ENCODE measurements at regions not wholly inside any gene's neighbourhood (a gene's known extent, or its start where the extent isn't known, plus 50 kb on each side); places are given as distances from the start of the nearest gene placed in this dataset.
A peak's percentile ranks its signal among the peaks of the same experiment; 100 is the strongest.
"Not testable (repeated sequence)": the region's sequence is repeated elsewhere in the genome, so short reads cannot be mapped to it uniquely, and the experiment has no call there.

- DNase-seq, result no peak
These were observed 768.9 kb upstream of the LRRTM1 start for GRCh38 chr2:81073412-81073811.

GRCh38 chr2:81068144-81068543 lies 763.6 kb upstream of the LRRTM1 start:
- DNase-seq, result no peak

- peak; percentile 64 for DNase-seq
These were observed 756.5 kb upstream of the LRRTM1 start for GRCh38 chr2:81061016-81061415.

- no peak for DNase-seq
These were observed 746.1 kb upstream of the LRRTM1 start for GRCh38 chr2:81050580-81051095.

- DNase-seq, result no peak
These were observed 739.1 kb upstream of the LRRTM1 start for GRCh38 chr2:81043681-81044080.

GRCh38 chr2:81007104-81007503 lies 702.6 kb upstream of the LRRTM1 start:
- DNase-seq, result no peak

- no peak for DNase-seq
These were observed 698.4 kb upstream of the LRRTM1 start for GRCh38 chr2:81002906-81003305.

GRCh38 chr2:80987466-80987865 lies 682.9 kb upstream of the LRRTM1 start:
- DNase-seq, result no peak

GRCh38 chr2:80969900-80970299 lies 665.3 kb upstream of the LRRTM1 start:
- DNase-seq, result no peak

GRCh38 chr2:80968450-80968849 lies 663.9 kb upstream of the LRRTM1 start:
- no peak for DNase-seq

GRCh38 chr2:80947601-80948130 lies 643.1 kb upstream of the LRRTM1 start:
- no peak for DNase-seq

GRCh38 chr2:80943487-80943886 lies 638.9 kb upstream of the LRRTM1 start:
- DNase-seq, result no peak

- DNase-seq, result no peak
These were observed 638.2 kb upstream of the LRRTM1 start for GRCh38 chr2:80942766-80943165.

GRCh38 chr2:80938463-80938862 lies 633.9 kb upstream of the LRRTM1 start:
- no peak for DNase-seq

GRCh38 chr2:80931820-80932219 lies 627.3 kb upstream of the LRRTM1 start:
- DNase-seq, result not testable (repeated sequence)

GRCh38 chr2:80930777-80931176 lies 626.2 kb upstream of the LRRTM1 start:
- DNase-seq, result no peak

GRCh38 chr2:80926168-80926567 lies 621.6 kb upstream of the LRRTM1 start:
- no peak for DNase-seq

GRCh38 chr2:80896576-80896975 lies 592.0 kb upstream of the LRRTM1 start:
- DNase-seq, result no peak

GRCh38 chr2:80894486-80894885 lies 589.9 kb upstream of the LRRTM1 start:
- no peak for DNase-seq

GRCh38 chr2:80893711-80894110 lies 589.2 kb upstream of the LRRTM1 start:
- no peak for DNase-seq

GRCh38 chr2:80889009-80889408 lies 584.5 kb upstream of the LRRTM1 start:
- no peak for DNase-seq

GRCh38 chr2:80887841-80888378 lies 583.4 kb upstream of the LRRTM1 start:
- no peak for DNase-seq

- DNase-seq, result no peak
These were observed 569.8 kb upstream of the LRRTM1 start for GRCh38 chr2:80874374-80874773.

GRCh38 chr2:80869858-80870438 lies 565.4 kb upstream of the LRRTM1 start:
- DNase-seq, result no peak
